DMS114 treated with DMSO at 0.1 percent for 48 hours (cell line): ENCODE measurements at regions not wholly inside any gene's neighbourhood (a gene's known extent, or its start where the extent isn't known, plus 50 kb on each side); places are given as distances from the start of the nearest gene placed in this dataset.
A peak's percentile ranks its signal among the peaks of the same experiment; 100 is the strongest.
"Not testable (repeated sequence)": the region's sequence is repeated elsewhere in the genome, so short reads cannot be mapped to it uniquely, and the experiment has no call there.

ENCODE experiments used
- DNase-seq: peaks from one replicate; lab custom pipeline; 2025; ENCODE audit not compliant: unreplicated experiment; lab: John Stamatoyannopoulos, UW

GRCh38 chr3:177690306-177690705 is 493.0 kb upstream of the TBL1XR1 start:
- DNase-seq: no peak

- DNase-seq: no peak
Observed at GRCh38 chr3:177692304-177692975, 495.2 kb upstream of the TBL1XR1 start.

- DNase-seq: no peak
Observed at GRCh38 chr3:177693616-177694264, 496.5 kb upstream of the TBL1XR1 start.

GRCh38 chr3:177694316-177694715 is 497.0 kb upstream of the TBL1XR1 start:
- DNase-seq: no peak

GRCh38 chr3:177694951-177695350 is 497.7 kb upstream of the TBL1XR1 start:
- no peak for DNase-seq

- DNase-seq: no peak
Observed at GRCh38 chr3:177700117-177700516, 502.8 kb upstream of the TBL1XR1 start.

- DNase-seq: no peak
Observed at GRCh38 chr3:177703788-177704187, 506.5 kb upstream of the TBL1XR1 start.

GRCh38 chr3:177705976-177706823 is 508.9 kb upstream of the TBL1XR1 start:
- DNase-seq: no peak

GRCh38 chr3:177709470-177709869 is 512.2 kb upstream of the TBL1XR1 start:
- not testable (repeated sequence) for DNase-seq

- no peak for DNase-seq
Observed at GRCh38 chr3:177710506-177710905, 513.2 kb upstream of the TBL1XR1 start.

GRCh38 chr3:177711637-177712036 is 514.4 kb upstream of the TBL1XR1 start:
- DNase-seq: no peak

- DNase-seq: peak; percentile 60
Observed at GRCh38 chr3:177713928-177714900, 516.9 kb upstream of the TBL1XR1 start.

GRCh38 chr3:177714945-177715344 is 517.7 kb upstream of the TBL1XR1 start:
- DNase-seq: no peak

GRCh38 chr3:177715980-177716379 is 518.7 kb upstream of the TBL1XR1 start:
- DNase-seq: no peak

- not testable (repeated sequence) for DNase-seq
Observed at GRCh38 chr3:177720927-177721326, 523.6 kb upstream of the TBL1XR1 start.

GRCh38 chr3:177721864-177722785 is 524.8 kb upstream of the TBL1XR1 start:
- no peak for DNase-seq

- DNase-seq: peak; percentile 57
Observed at GRCh38 chr3:177724020-177724638, 526.8 kb upstream of the TBL1XR1 start.

- DNase-seq: no peak
Observed at GRCh38 chr3:177725165-177725564, 527.9 kb upstream of the TBL1XR1 start.

GRCh38 chr3:177726807-177727206 is 529.5 kb upstream of the TBL1XR1 start:
- no peak for DNase-seq
